Prostate gland (tissue), 2 donors: ENCODE measurements at regions not wholly inside any gene's neighbourhood (a gene's known extent, or its start where the extent isn't known, plus 50 kb on each side); places are given as distances from the start of the nearest gene placed in this dataset.

Experiments
- POLR2A ChIP-seq: fragments of 450-650 bp; IDR thresholded peaks from one replicate; pipeline ENCODE4 v1.6.1; 2016; ENCODE audit warnings: antibody characterized with exemption, mild to moderate bottlenecking
- POLR2AphosphoS5 ChIP-seq: sonication (generic); formaldehyde crosslinking; IDR thresholded peaks from one replicate; pipeline ENCODE4 v1.6.1; 2017; ENCODE audit warnings: antibody characterized with exemption
- TF ChIP-seq, protein P1 (sequence below), 4 experiments: fragments of 200-600 bp in 2 of 4; fragments of 450-650 bp in 2 of 4; sonication (generic) in 2 of 4; IDR thresholded peaks; 1 replicate in 3 of 4; 2 replicates in 1 of 4; pipeline ENCODE4 v1.5.1; 2016 to 2019; ENCODE audit warnings: antibody characterized with exemption in 4 of 4, mild to moderate bottlenecking in 2 of 4, moderate library complexity in 2 of 4

DNA sequence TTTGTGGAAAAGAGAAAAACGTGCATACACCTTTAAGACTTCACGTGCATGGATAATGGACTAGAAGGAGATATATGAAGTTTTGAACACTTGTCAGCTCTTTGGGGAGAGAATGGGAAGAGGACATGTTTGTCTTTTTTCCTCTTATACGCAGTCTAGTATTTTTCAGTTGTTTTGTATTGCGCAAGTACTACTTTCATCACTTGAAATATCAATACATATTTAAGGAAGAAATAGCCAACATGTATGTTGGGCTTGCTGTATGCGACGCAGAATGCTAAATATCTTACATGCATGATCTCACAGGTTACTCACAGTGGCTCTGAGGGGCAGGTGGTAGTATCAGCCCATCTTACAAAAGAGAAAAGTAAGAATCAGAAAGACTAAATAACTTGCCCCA is 176.5 kb upstream of the RUNX1 start:
- no peak for TF ChIP-seq POLR2AphosphoS5
- TF ChIP-seq POLR2A, result no peak
- TF ChIP-seq, protein P1, sequence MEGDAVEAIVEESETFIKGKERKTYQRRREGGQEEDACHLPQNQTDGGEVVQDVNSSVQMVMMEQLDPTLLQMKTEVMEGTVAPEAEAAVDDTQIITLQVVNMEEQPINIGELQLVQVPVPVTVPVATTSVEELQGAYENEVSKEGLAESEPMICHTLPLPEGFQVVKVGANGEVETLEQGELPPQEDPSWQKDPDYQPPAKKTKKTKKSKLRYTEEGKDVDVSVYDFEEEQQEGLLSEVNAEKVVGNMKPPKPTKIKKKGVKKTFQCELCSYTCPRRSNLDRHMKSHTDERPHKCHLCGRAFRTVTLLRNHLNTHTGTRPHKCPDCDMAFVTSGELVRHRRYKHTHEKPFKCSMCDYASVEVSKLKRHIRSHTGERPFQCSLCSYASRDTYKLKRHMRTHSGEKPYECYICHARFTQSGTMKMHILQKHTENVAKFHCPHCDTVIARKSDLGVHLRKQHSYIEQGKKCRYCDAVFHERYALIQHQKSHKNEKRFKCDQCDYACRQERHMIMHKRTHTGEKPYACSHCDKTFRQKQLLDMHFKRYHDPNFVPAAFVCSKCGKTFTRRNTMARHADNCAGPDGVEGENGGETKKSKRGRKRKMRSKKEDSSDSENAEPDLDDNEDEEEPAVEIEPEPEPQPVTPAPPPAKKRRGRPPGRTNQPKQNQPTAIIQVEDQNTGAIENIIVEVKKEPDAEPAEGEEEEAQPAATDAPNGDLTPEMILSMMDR (IDR thresholded peaks at IDR 0.05), result no peak
